Lower leg skin (tissue), 3 donors: ENCODE measurements at regions not wholly inside any gene's neighbourhood (a gene's known extent, or its start where the extent isn't known, plus 50 kb on each side); places are given as distances from the start of the nearest gene placed in this dataset.

Source experiments
- CTCF ChIP-seq, 3 donors: fragments of 450-650 bp; IDR thresholded peaks; one replicate each; pipeline ENCODE4 v1.5.1; 2016; ENCODE audit warnings: antibody characterized with exemption in 3 of 3, mild to moderate bottlenecking in 3 of 3, moderate library complexity in 2 of 3
- POLR2A ChIP-seq, 2 donors: fragments of 450-650 bp; IDR thresholded peaks; one replicate each; pipeline ENCODE4 v1.6.1; 2016 to 2017; ENCODE audit warnings: antibody characterized with exemption in 2 of 2, mild to moderate bottlenecking in 1 of 2, moderate library complexity in 1 of 2

- no peak for TF ChIP-seq CTCF (IDR thresholded peaks at IDR 0.05)
- no peak for TF ChIP-seq POLR2A (IDR thresholded peaks at IDR 0.05)
Observed at GRCh38 chr7:69540287-69540686, 58.0 kb upstream of the AUTS2 start.
